Left lung (tissue), 4 donors: ENCODE measurements at regions not wholly inside any gene's neighbourhood (a gene's known extent, or its start where the extent isn't known, plus 50 kb on each side); places are given as distances from the start of the nearest gene placed in this dataset.

ENCODE experiments used
- ATAC-seq: fragments of 200-7000 bp; cut with Tn5 transposase; one replicate; pipeline ENCODE4 v1.9.1; 2020; ENCODE audit warnings: moderate library complexity
- DNase-seq, 4 donors: peaks; one replicate each; pipeline ENCODE4 v3.0.0-alpha.2; 2013 to 2020
- H3K27ac ChIP-seq, 2 donors: fragments of 200-600 bp; sonication (generic) in 1 of 2; one replicate each; pipeline versions ENCODE4 v1.5.0 to v1.8.0; 2020 to 2021
- H3K27me3 ChIP-seq, 2 donors: fragments of 200-600 bp; sonication (generic) in 1 of 2; one replicate each; pipeline versions ENCODE4 v1.5.0 to v1.8.0; 2020 to 2021
- H3K36me3 ChIP-seq, 2 donors: fragments of 200-600 bp; sonication (generic) in 1 of 2; one replicate each; pipeline versions ENCODE4 v1.5.0 to v1.8.0; 2020 to 2021
- H3K4me1 ChIP-seq, 2 donors: fragments of 200-600 bp; one replicate each; pipeline ENCODE4 v1.8.0; 2021
- H3K4me3 ChIP-seq, 2 donors: fragments of 200-600 bp; sonication (generic) in 1 of 2; one replicate each; pipeline versions ENCODE4 v1.5.0 to v1.8.0; 2020 to 2021; ENCODE audit warnings: mild to moderate bottlenecking in 1 of 2
- H3K9me3 ChIP-seq, 2 donors: fragments of 200-600 bp; sonication (generic) in 1 of 2; one replicate each; pipeline versions ENCODE4 v1.5.0 to v1.8.0; 2020 to 2021
- intact Hi-C, 2 donors: fragments of 100-400 bp; cut with DNase I; formaldehyde crosslinking; loops; one replicate each; pipeline versions ENCODE4 v1.11.2 to v1.14.2; 2022
- TF ChIP-seq, protein P1 (sequence below), 2 donors: fragments of 200-600 bp; sonication (generic) in 1 of 2; IDR thresholded peaks; one replicate each; pipeline versions ENCODE4 v1.5.0 to v1.8.0; 2021; ENCODE audit warnings: antibody characterized with exemption in 2 of 2
- donor health status: DM: no; HTN: yes; CAD: no.
- donor health status: DM: no; HTN: no; CAD: no.

DNA sequence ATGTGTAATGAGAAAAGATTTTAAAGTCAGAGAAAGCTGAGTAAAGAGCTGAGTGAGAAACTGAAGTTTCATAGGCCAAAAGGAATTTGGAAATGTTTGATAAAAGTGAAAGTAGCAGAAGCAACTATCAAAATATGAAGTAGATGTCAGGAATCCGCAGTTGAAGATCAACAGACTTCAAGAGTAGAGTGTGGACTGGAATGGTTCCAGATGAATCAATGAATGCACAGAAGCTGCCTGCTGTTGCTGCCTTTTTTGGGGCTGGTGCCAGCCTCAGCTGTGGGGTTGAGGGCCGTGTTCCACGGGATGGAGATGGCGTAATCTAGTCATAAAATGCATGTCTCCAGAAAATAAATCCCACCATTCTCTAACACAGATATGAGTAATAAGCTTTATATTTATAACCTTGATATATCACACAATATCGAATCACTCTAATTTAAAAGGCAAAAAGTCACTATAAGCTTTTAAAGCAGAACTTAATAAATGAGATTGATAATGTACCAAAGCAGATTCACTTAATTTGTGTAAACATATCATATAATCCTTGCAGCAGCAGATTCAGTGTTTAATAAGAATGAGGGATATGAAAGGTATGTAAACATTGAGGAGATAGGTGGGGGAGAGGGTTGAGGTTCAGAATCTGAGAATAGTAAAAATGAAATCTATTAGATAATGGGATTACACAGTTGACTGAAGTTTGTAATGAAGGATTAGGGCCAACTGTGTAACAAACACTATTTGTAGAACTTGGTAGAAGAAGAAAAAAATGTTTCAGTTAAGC is 652.3 kb upstream of the FTMT start:
- intact Hi-C loops = no loop called here
- Histone ChIP-seq H3K9me3 (no peaks in the 10 kb centered on the region), H3K27ac (no peak overlapping the region), H3K27me3 (no peaks in the 10 kb centered on the region), H3K4me1 (no peaks in the 10 kb centered on the region), H3K4me3 (no peak overlapping the region), H3K36me3 (no peaks in the 10 kb centered on the region)
- no peak for ATAC-seq
- DNase-seq = peak in 3 of 4 donors; percentile 29 to 82 (median 67)
- TF ChIP-seq, protein P1, sequence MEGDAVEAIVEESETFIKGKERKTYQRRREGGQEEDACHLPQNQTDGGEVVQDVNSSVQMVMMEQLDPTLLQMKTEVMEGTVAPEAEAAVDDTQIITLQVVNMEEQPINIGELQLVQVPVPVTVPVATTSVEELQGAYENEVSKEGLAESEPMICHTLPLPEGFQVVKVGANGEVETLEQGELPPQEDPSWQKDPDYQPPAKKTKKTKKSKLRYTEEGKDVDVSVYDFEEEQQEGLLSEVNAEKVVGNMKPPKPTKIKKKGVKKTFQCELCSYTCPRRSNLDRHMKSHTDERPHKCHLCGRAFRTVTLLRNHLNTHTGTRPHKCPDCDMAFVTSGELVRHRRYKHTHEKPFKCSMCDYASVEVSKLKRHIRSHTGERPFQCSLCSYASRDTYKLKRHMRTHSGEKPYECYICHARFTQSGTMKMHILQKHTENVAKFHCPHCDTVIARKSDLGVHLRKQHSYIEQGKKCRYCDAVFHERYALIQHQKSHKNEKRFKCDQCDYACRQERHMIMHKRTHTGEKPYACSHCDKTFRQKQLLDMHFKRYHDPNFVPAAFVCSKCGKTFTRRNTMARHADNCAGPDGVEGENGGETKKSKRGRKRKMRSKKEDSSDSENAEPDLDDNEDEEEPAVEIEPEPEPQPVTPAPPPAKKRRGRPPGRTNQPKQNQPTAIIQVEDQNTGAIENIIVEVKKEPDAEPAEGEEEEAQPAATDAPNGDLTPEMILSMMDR (IDR thresholded peaks at IDR 0.05) = no peak

DNA sequence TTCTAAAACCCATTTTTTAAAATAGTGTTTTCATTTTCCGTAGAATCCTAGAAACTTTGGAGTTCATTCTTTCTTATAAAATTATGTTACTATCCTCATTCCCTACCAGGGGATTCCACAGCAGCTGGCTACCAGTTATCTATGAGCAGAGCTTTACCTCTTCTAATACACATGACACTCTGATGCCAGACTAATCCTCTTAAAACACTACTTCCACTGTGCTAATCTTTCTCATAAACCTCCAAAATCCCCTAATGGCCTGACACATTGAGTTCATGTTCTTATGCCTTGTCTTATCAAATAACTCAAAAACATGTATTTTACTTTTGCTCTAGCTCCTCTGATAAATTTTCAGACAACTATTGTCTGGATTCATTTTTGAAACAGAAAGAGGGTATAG is 633.6 kb upstream of the FTMT start:
- DNase-seq (no peak), ATAC-seq (no peak)
- intact Hi-C loops = no loop called here
- TF ChIP-seq, protein P1 (IDR thresholded peaks at IDR 0.05) = no peak
- H3K9me3 ChIP-seq = peaks cover 0 to 25% of the 10 kb centered on the region in 2 donors
- no peaks in the 10 kb centered on the region for H3K4me1 ChIP-seq
- H3K27ac ChIP-seq = no peak overlapping the region
- H3K27me3 ChIP-seq = no peaks in the 10 kb centered on the region
- no peak overlapping the region for H3K4me3 ChIP-seq
- no peaks in the 10 kb centered on the region for H3K36me3 ChIP-seq

DNA sequence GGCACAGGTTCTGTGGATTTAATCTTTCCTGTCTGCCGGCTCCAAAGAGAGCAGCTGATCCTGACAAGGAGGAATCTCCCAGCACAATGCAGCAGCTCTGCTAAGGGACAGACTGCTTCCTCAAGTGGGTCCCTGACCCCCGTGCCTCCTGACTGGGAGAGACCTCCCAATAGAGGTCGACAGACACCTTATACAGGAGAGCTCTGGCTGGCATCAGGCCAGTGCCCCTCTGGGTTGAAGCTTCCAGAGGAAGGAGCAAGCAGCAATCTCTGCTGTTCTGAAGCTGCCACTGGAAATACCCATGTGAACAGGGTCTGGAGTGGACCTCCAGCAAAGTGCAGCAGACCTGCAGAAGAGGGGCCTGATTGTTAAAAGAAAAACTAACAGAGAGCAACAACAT is 630.2 kb upstream of the FTMT start:
- Histone ChIP-seq H3K4me1 (no peaks in the 10 kb centered on the region), H3K9me3 (peaks cover 0 to 30% of the 10 kb centered on the region in 2 donors), H3K27ac (no peak overlapping the region), H3K36me3 (no peaks in the 10 kb centered on the region), H3K4me3 (no peak overlapping the region), H3K27me3 (no peaks in the 10 kb centered on the region)
- ATAC-seq = no peak
- intact Hi-C loops = no loop called here
- TF ChIP-seq, protein P1 (IDR thresholded peaks at IDR 0.05) = no peak
- DNase-seq = no peak

DNA sequence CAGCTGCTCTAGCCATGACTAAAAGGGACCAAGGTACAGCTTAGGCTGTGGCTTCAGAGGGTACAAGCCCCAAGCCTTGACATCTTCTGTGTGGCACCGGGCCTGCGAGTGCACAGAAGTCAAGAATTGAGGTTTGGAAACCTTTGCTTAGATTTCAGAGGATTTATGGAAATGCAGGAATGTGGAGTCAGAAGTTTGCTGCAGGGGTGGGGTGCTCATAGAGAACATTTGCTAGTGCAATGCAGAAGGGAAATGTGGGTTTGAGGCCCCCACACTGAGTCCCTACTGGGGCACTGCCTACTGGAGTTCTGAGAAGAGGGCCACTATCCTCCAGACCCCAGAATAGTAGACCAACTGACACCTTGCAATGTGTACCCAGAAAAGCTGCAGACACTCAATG is 624.9 kb upstream of the FTMT start:
- TF ChIP-seq, protein P1 (IDR thresholded peaks at IDR 0.05) = no peak
- DNase-seq (no peak), ATAC-seq (no peak)
- Histone ChIP-seq H3K4me1 (no peaks in the 10 kb centered on the region), H3K27ac (no peak overlapping the region), H3K9me3 (peaks cover 0 to 30% of the 10 kb centered on the region in 2 donors), H3K36me3 (no peaks in the 10 kb centered on the region), H3K4me3 (no peak overlapping the region), H3K27me3 (no peaks in the 10 kb centered on the region)
- intact Hi-C loops = no loop called here

DNA sequence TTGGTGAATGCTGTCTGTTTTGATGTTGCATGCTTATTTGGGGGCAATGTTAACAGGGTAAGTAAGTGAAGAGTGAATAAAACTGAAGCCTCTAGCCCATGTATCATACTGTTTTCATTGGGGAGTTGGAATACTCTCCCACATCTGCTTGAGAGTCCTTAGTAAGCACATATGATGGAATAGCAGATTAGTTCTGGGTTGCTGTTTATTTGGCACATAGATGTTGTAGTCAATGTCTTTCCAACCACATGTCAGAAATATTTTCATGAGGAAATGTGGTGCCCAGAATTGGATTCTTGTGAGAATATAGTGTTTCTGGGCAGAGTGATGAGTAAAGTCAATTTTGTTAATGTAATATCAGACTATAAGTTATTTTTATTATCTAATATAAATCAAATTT is 611.7 kb upstream of the FTMT start:
- ATAC-seq = no peak
- DNase-seq = no peak
- TF ChIP-seq, protein P1 (IDR thresholded peaks at IDR 0.05) = no peak
- intact Hi-C loops = no loop called here
- H3K9me3 ChIP-seq = peaks cover 0 to 2% of the 10 kb centered on the region in 2 donors
- no peak overlapping the region for H3K4me3 ChIP-seq
- H3K27ac ChIP-seq = no peak overlapping the region
- no peaks in the 10 kb centered on the region for H3K27me3 ChIP-seq
- H3K36me3 ChIP-seq = no peaks in the 10 kb centered on the region
- H3K4me1 ChIP-seq = no peaks in the 10 kb centered on the region
